Small intestine (tissue), 7 donors: ENCODE measurements at regions not wholly inside any gene's neighbourhood (a gene's known extent, or its start where the extent isn't known, plus 50 kb on each side); places are given as distances from the start of the nearest gene placed in this dataset.
A peak's percentile ranks its signal among the peaks of the same experiment; 100 is the strongest.
"Not testable (repeated sequence)": the region's sequence is repeated elsewhere in the genome, so short reads cannot be mapped to it uniquely, and the experiment has no call there.

Experiments used
- DNase-seq, 2 donors: peaks; one replicate each; pipeline versions ENCODE4 v3.0.0 to v3.0.0-alpha.2; 2013
- FAIRE-seq: peaks from 2 replicates; lab custom pipeline; 2012; peaks lifted over from hg19 to GRCh38; lab: Jason Lieb, UNC
- H3K27ac ChIP-seq, 3 donors: one replicate each; pipeline ENCODE4 v1.5.1; 2013; ENCODE audit warnings: low read length in 2 of 3, mild to moderate bottlenecking in 2 of 3, control low read depth in 1 of 3, inconsistent platforms in 1 of 3, low read depth in 1 of 3, moderate library complexity in 1 of 3
- H3K27me3 ChIP-seq, 3 donors: one replicate each; pipeline ENCODE4 v1.6.1; 2013; ENCODE audit warnings: low read length in 3 of 3, inconsistent platforms in 1 of 3; ENCODE audit not compliant: control insufficient read depth in 3 of 3, insufficient read depth in 3 of 3
- H3K36me3 ChIP-seq, 3 donors: one replicate each; pipeline ENCODE4 v1.6.1; 2013; ENCODE audit warnings: low read length in 3 of 3, inconsistent platforms in 1 of 3, low read depth in 1 of 3, mild to moderate bottlenecking in 1 of 3, moderate library complexity in 1 of 3; ENCODE audit not compliant: control insufficient read depth in 3 of 3, insufficient read depth in 2 of 3
- H3K4me1 ChIP-seq, 3 donors: one replicate each; pipeline ENCODE4 v1.6.1; 2013; ENCODE audit warnings: low read length in 2 of 3, inconsistent platforms in 1 of 3, low read depth in 1 of 3, mild to moderate bottlenecking in 1 of 3, moderate library complexity in 1 of 3; ENCODE audit not compliant: control insufficient read depth in 3 of 3, insufficient read depth in 2 of 3
- H3K4me3 ChIP-seq, 3 donors: one replicate each; pipeline ENCODE4 v1.5.1; 2013; ENCODE audit warnings: low read length in 3 of 3, control low read depth in 1 of 3, inconsistent platforms in 1 of 3, low read depth in 1 of 3, mild to moderate bottlenecking in 1 of 3, moderate library complexity in 1 of 3
- H3K9me3 ChIP-seq, 2 donors: one replicate each; pipeline ENCODE4 v1.6.1; 2013; ENCODE audit warnings: low read depth in 1 of 2, low read length in 1 of 2; ENCODE audit not compliant: control insufficient read depth in 2 of 2, insufficient read depth in 1 of 2
- WGBS, 3 donors: extraction: QIAGEN DNeasy Blood & Tissue Kit; methylation state at CpG; one replicate each; pipeline ENCODE4 v1.1.7; 2013; 5-methylcytosine and 5-hydroxymethylcytosine counted together
- donor health status: healthy with polysubstance abuse.
- donor health status: control.
- donor health status: control.
- donor health status: Bipolar disorder and iron deficiency.
- donor health status: healthy.

GRCh38 chrY:8821106-8821505 lies 516.2 kb upstream of the TSPY4 start:
- H3K36me3 ChIP-seq = no peaks in the 10 kb centered on the region
- WGBS, 3 donors = 21 to 75% methylated on average over 1 of the region's 1 CpG; no CpG with 5 or more reads in 1 of the 3 donors
- no peak overlapping the region for H3K4me3 ChIP-seq
- no peaks in the 10 kb centered on the region for H3K9me3 ChIP-seq
- H3K27ac ChIP-seq = no peak overlapping the region
- no peaks in the 10 kb centered on the region for H3K4me1 ChIP-seq
- H3K27me3 ChIP-seq = no peaks in the 10 kb centered on the region
- peak; percentile 5 for FAIRE-seq
- no peak for DNase-seq

GRCh38 chrY:8852278-8852677 lies 485.0 kb upstream of the TSPY4 start:
- no peak overlapping the region for H3K27ac ChIP-seq
- no peaks in the 10 kb centered on the region for H3K4me1 ChIP-seq
- no peaks in the 10 kb centered on the region for H3K9me3 ChIP-seq
- H3K36me3 ChIP-seq = no peaks in the 10 kb centered on the region
- DNase-seq (no peak), FAIRE-seq (no peak)
- no peaks in the 10 kb centered on the region for H3K27me3 ChIP-seq
- 74 to 92% methylated on average over 3 of the region's 3 CpGs; no CpG with 5 or more reads in 1 of the 3 donors for WGBS, 3 donors
- H3K4me3 ChIP-seq = no peak overlapping the region

GRCh38 chrY:8888371-8888770 lies 448.9 kb upstream of the TSPY4 start:
- FAIRE-seq = no peak
- Histone ChIP-seq H3K36me3 (no peaks in the 10 kb centered on the region), H3K27ac (no peak overlapping the region), H3K27me3 (no peaks in the 10 kb centered on the region), H3K4me1 (no peaks in the 10 kb centered on the region), H3K4me3 (no peak overlapping the region), H3K9me3 (no peaks in the 10 kb centered on the region)
- WGBS, 3 donors = 44 to 76% methylated on average over 3 of the region's 3 CpGs; no CpG with 5 or more reads in 1 of the 3 donors
- DNase-seq = peak in 1 of 2 donors; percentile 11

GRCh38 chrY:8897876-8898275 lies 439.4 kb upstream of the TSPY4 start:
- no peaks in the 10 kb centered on the region for H3K27me3 ChIP-seq
- 80 to 91% methylated on average over 1 of the region's 1 CpG; no CpG with 5 or more reads in 1 of the 3 donors for WGBS, 3 donors
- H3K36me3 ChIP-seq = no peaks in the 10 kb centered on the region
- H3K4me1 ChIP-seq = no peaks in the 10 kb centered on the region
- peaks cover 0 to 2% of the 10 kb centered on the region in 2 donors for H3K9me3 ChIP-seq
- DNase-seq (no peak), FAIRE-seq (no peak)
- no peak overlapping the region for H3K4me3 ChIP-seq
- H3K27ac ChIP-seq = no peak overlapping the region

- 31 to 51% methylated on average over 5 to 6 of the region's 6 CpGs; no CpG with 5 or more reads in 1 of the 3 donors for WGBS, 3 donors
- DNase-seq (no peak), FAIRE-seq (no peak)
- no peak overlapping the region for H3K27ac ChIP-seq
- no peaks in the 10 kb centered on the region for H3K36me3 ChIP-seq
- H3K9me3 ChIP-seq = peaks cover 0 to 3% of the 10 kb centered on the region in 2 donors
- no peaks in the 10 kb centered on the region for H3K27me3 ChIP-seq
- no peaks in the 10 kb centered on the region for H3K4me1 ChIP-seq
- no peak overlapping the region for H3K4me3 ChIP-seq
Observed at GRCh38 chrY:8905141-8905540, 432.1 kb upstream of the TSPY4 start.

- not testable (repeated sequence) for FAIRE-seq, H3K4me1 ChIP-seq, H3K9me3 ChIP-seq, DNase-seq, H3K4me3 ChIP-seq, H3K36me3 ChIP-seq, H3K27me3 ChIP-seq, H3K27ac ChIP-seq
- 47 to 87% methylated on average over 2 to 3 of the region's 3 CpGs; no CpG with 5 or more reads in 1 of the 3 donors for WGBS, 3 donors
Observed at GRCh38 chrY:8922576-8922975, 414.7 kb upstream of the TSPY4 start.
